ENCODE measurements at regions not wholly inside any gene's neighbourhood (a gene's known extent, or its start where the extent isn't known, plus 50 kb on each side); places are given as distances from the start of the nearest gene placed in this dataset.

DNA sequence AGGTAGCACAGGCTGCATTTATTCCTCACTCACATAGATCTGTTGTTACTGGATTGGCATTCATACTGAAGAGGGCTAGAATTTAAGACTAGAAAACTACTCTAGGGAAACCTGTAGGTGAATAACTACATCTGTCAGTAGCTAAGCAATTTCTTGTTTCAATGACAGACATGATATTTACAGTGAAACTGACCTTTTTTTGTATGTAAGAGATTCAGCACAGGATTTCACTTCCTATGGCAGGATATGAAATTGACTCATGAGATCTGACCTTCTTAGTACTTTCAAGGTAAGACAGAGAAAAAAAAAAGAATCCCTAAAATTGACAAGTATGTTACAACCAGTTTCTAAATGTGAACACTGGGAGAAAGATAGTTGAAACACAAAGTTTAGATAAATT is 189.8 kb upstream of the SLC16A7 start:
- no peak for TF ChIP-seq EZH2phosphoT487 (IDR thresholded peaks at IDR 0.05; ENCODE audit: borderline replicate concordance, low read depth, low read length)
- TF ChIP-seq, protein P1, sequence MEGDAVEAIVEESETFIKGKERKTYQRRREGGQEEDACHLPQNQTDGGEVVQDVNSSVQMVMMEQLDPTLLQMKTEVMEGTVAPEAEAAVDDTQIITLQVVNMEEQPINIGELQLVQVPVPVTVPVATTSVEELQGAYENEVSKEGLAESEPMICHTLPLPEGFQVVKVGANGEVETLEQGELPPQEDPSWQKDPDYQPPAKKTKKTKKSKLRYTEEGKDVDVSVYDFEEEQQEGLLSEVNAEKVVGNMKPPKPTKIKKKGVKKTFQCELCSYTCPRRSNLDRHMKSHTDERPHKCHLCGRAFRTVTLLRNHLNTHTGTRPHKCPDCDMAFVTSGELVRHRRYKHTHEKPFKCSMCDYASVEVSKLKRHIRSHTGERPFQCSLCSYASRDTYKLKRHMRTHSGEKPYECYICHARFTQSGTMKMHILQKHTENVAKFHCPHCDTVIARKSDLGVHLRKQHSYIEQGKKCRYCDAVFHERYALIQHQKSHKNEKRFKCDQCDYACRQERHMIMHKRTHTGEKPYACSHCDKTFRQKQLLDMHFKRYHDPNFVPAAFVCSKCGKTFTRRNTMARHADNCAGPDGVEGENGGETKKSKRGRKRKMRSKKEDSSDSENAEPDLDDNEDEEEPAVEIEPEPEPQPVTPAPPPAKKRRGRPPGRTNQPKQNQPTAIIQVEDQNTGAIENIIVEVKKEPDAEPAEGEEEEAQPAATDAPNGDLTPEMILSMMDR (conservative IDR thresholded peaks at IDR 0.05; ENCODE audit: low read length), result no peak
- Histone ChIP-seq H3K4me1 (ENCODE audit: insufficient read depth, low read length, poor library complexity, severe bottlenecking) (no peaks in the 10 kb centered on the region), H3K36me3 (ENCODE audit: insufficient read depth, low read length) (no peaks in the 10 kb centered on the region), H3K27ac (ENCODE audit: low read depth, low read length, poor library complexity, severe bottlenecking) (no peak overlapping the region), H3K4me2 (ENCODE audit: low read length) (no peak overlapping the region), H4K20me1 (ENCODE audit: insufficient read depth, low read length) (no peaks in the 10 kb centered on the region), H3K9me3 (ENCODE audit: low read length) (no peaks in the 10 kb centered on the region), H2AFZ (ENCODE audit: low read length) (no peak overlapping the region), H3K4me3 (ENCODE audit: low read depth, low read length, poor library complexity, severe bottlenecking) (no peak overlapping the region), H3K79me2 (ENCODE audit: insufficient read depth, low read depth, low read length) (no peaks in the 10 kb centered on the region), H3K9me2 (ENCODE audit: insufficient read depth, low read length) (no peaks in the 10 kb centered on the region)
- no TSS peak for BruUV-seq (replicated peaks)
- no peak for DNase-seq (ENCODE audit: low spot score)
- ChIA-PET POLR2A (interaction anchor here (0.7 to 1.0 kb wide), 3 partner anchors 18 to 648 kb away, joined by 3 read pairs; no protein-coding TSS in a partner anchor), CTCF (ENCODE audit: unreplicated experiment) (no interaction called here)
- intact Hi-C loops (cut with micrococcal nuclease; ENCODE audit: unreplicated experiment), result no loop called here

GRCh38 chr12:59404109-59404650 is 191.6 kb upstream of the SLC16A7 start:
- intact Hi-C loops (cut with micrococcal nuclease; ENCODE audit: unreplicated experiment), result loop anchor here (5.0 kb wide), 2 partner anchors 403 to 433 kb away; no protein-coding TSS in a partner anchor
- Histone ChIP-seq H3K36me3 (ENCODE audit: insufficient read depth, low read length) (no peaks in the 10 kb centered on the region), H3K27ac (ENCODE audit: low read depth, low read length, poor library complexity, severe bottlenecking) (no peak overlapping the region), H2AFZ (ENCODE audit: low read length) (no peak overlapping the region), H3K79me2 (ENCODE audit: insufficient read depth, low read depth, low read length) (no peaks in the 10 kb centered on the region), H3K9me2 (ENCODE audit: insufficient read depth, low read length) (no peaks in the 10 kb centered on the region), H3K4me1 (ENCODE audit: insufficient read depth, low read length, poor library complexity, severe bottlenecking) (no peaks in the 10 kb centered on the region), H3K9me3 (ENCODE audit: low read length) (no peaks in the 10 kb centered on the region), H4K20me1 (ENCODE audit: insufficient read depth, low read length) (no peaks in the 10 kb centered on the region), H3K4me3 (ENCODE audit: low read depth, low read length, poor library complexity, severe bottlenecking) (no peak overlapping the region), H3K4me2 (ENCODE audit: low read length) (no peak overlapping the region)
- ChIA-PET CTCF (ENCODE audit: unreplicated experiment) (interaction anchor here (1.3 kb wide), 1 partner anchor 431 kb away, joined by 3 read pairs; no protein-coding TSS in a partner anchor), POLR2A (no interaction called here)
- no TSS peak for BruUV-seq (replicated peaks)
- TF ChIP-seq, protein P1 (conservative IDR thresholded peaks at IDR 0.05; ENCODE audit: low read length), result no peak
- no peak for TF ChIP-seq EZH2phosphoT487 (IDR thresholded peaks at IDR 0.05; ENCODE audit: borderline replicate concordance, low read depth, low read length)
- DNase-seq (ENCODE audit: low spot score), result no peak

DNA sequence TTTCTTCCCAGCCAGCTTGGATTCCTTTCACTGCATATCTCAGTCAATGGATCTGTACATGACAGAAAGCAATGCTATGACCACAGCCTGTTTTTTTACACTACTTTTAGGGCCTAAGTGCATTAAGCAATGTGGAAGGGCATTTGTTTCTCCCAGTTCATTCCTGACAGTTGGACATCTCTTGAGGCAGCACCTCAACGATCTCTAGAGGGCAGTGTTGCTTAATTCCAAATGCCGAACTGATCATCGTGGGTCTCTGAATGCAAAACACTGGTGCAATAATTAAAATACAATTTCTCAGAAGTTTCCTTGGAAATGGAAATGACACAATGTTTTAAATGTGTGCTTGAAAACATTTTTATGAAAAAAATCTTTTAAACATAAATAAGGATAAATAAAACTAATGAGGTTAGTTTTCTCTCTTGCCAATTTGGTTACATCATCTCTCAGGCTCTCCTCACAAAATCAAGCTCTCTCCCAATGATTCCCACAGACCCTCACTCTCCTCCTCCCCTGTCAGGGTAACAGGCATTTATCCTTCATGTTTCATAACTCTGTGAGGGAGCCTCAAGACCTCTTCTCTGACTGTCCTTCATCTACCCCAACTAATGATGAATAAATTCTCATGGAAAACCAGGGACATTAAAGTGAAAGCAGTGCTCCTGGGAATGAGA is 192.4 kb upstream of the SLC16A7 start:
- Histone ChIP-seq H4K20me1 (ENCODE audit: insufficient read depth, low read length) (no peaks in the 10 kb centered on the region), H3K36me3 (ENCODE audit: insufficient read depth, low read length) (no peaks in the 10 kb centered on the region), H3K9me2 (ENCODE audit: insufficient read depth, low read length) (no peaks in the 10 kb centered on the region), H3K4me1 (ENCODE audit: insufficient read depth, low read length, poor library complexity, severe bottlenecking) (no peaks in the 10 kb centered on the region), H3K4me3 (ENCODE audit: low read depth, low read length, poor library complexity, severe bottlenecking) (no peak overlapping the region), H3K27ac (ENCODE audit: low read depth, low read length, poor library complexity, severe bottlenecking) (no peak overlapping the region), H3K79me2 (ENCODE audit: insufficient read depth, low read depth, low read length) (no peaks in the 10 kb centered on the region), H3K4me2 (ENCODE audit: low read length) (no peak overlapping the region), H3K9me3 (ENCODE audit: low read length) (no peaks in the 10 kb centered on the region), H2AFZ (ENCODE audit: low read length) (no peak overlapping the region)
- peak; percentile 63 for DNase-seq (ENCODE audit: low spot score)
- ChIA-PET POLR2A (no interaction called here), CTCF (ENCODE audit: unreplicated experiment) (interaction anchor here (1.3 kb wide), 1 partner anchor 432 kb away, joined by 3 read pairs; no protein-coding TSS in a partner anchor)
- TF ChIP-seq, protein P1 (conservative IDR thresholded peaks at IDR 0.05; ENCODE audit: low read length), result peak; percentile 90
- TF ChIP-seq EZH2phosphoT487 (IDR thresholded peaks at IDR 0.05; ENCODE audit: borderline replicate concordance, low read depth, low read length), result no peak
- intact Hi-C loops (cut with micrococcal nuclease; ENCODE audit: unreplicated experiment), result loop anchor here (5.0 kb wide), 2 partner anchors 404 to 434 kb away; no protein-coding TSS in a partner anchor
- no TSS peak for BruUV-seq (replicated peaks)
